Hematopoietic multipotent progenitor cell treated with erythropoietin and hydrocortisone succinate and interleukin-3 and kit ligand, for 6 days (in vitro differentiated cells): ENCODE measurements at regions not wholly inside any gene's neighbourhood (a gene's known extent, or its start where the extent isn't known, plus 50 kb on each side); places are given as distances from the start of the nearest gene placed in this dataset.

Experiments used
- DNase-seq: peaks from one replicate; pipeline ENCODE4 v3.0.0-alpha.2; 2015

DNA sequence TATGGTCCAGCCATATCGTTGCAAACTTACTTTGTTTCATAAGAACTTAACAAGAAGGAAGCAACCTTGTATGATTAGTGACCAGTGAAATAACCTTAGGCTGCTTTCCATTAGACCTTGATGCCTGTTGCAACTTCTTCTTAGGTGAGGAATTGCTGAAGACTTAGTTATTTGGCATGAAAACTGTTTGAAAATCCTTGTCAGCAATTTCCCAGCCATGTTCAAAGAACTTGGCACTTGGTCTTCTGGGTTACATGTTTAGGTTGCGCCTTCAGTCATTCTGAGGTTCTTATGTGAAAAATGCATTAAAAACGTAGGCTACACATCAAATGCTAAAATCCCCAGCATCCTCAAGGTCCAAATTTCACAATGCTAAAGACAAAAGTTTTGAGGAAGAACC lies 232.0 kb upstream of the CEP162 start:
- DNase-seq, result no peak

DNA sequence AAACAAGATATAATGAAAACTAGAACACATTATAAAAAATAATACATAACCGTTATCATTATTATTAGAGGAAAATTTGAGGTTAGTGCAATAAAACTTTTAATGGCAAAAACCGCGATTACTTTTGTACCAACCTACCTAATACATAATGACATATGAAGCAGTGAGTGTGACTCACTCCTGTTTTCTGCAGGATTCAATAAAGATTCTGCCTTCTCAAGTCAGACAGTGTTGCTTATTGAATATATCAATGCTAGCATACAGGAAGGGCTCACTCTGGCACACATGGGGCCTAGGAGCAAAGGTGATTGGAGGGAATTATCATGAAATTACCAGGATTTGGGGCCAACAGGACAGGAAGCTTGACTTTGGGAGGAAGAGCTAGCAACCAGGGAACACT lies 230.8 kb upstream of the CEP162 start:
- no peak for DNase-seq

DNA sequence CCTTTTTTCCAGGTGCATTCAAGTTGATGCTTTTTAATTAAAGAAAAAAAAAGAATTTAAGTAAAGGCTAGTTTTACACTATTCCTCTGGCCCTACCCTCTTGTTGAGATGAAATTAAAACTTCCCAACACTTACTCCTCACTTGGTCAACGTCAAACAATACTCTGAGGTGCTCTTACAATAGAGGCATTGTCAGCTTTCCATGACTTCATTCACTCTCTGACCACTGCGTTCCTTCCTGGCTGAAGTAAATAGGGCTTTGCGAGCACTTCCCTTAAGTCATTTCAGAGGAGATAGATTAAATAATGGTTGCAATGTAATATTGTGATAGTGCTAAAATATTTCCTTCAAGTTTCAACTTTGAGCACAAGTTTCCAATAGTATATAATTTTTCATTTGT lies 229.8 kb upstream of the CEP162 start:
- no peak for DNase-seq

DNA sequence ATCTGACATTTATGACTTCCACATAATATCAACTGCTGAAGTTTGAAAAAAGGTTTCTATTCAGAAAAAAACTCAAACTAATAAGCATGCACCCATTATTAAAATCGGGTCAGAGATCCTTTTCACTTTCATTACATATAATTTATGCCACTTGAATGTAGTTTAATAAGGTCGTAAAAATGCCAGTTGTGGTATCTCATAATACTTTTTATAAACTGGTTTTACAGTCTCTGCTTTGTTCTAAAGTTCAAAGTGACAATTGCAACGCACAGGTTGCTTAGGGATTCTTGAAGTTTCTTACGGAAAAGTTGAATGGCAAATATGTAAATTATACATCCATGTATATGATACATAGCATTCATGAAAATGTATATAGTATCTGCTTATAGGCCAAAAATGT lies 229.4 kb upstream of the CEP162 start:
- no peak for DNase-seq

DNA sequence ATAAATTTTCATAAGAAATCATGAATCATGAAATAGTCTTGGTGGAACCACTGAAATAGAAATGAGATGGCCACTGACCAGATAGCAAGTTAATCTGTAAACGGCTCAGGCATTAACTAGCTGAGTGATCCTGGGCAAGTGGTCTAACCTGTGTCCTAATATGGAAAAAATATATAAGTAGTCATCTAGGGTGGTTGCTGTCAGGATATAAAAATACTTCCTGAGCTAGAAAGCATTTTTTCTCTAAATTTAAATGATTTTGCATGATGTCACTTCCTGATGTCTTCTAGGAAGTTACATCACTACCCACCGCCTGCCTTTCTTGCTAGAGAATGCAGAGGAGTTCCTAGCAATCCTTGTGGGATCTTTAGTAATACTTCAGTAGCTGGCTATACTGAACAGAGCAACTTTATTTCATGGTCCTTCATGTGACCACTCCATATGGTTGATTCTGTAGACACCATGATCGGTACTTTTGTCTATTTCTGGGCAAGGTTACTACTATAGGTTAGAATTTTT lies 228.1 kb upstream of the CEP162 start:
- DNase-seq, result no peak

DNA sequence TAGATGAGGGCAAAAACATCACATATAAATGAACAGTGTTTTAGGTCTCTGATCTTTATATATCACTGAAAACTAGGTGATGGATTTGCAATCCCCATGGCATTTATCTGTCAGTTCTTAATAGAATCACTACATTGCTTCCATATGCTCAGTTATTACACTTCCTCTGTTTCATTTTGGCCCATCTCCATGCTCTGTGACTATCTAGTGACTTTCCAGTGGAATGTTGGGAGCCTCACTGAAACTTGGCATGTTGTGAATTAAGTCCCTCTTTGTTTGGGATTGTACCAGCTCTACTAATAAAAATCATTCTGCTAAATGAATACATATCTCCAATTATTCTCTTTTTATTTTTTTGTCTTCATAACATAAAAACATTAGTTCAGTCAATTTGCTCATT lies 226.1 kb upstream of the CEP162 start:
- DNase-seq, result no peak

DNA sequence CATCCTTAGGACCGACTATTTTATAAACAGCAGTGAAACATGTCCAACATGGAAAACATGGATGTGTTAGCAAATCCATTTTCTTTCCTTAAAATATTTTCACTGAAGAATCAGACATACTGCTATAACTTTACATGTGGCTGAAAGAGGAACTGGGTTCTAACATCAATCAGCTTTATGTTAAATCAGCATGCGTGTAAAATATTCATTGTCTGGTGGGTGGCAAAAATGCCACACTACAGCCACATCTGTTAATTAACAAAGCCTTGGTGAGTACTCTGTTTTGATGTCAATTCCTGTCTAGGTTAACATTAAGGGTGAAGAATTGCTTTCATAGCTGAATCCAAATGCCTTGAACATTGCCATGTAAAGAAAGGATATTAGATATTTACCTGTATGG lies 222.6 kb upstream of the CEP162 start:
- DNase-seq, result no peak

DNA sequence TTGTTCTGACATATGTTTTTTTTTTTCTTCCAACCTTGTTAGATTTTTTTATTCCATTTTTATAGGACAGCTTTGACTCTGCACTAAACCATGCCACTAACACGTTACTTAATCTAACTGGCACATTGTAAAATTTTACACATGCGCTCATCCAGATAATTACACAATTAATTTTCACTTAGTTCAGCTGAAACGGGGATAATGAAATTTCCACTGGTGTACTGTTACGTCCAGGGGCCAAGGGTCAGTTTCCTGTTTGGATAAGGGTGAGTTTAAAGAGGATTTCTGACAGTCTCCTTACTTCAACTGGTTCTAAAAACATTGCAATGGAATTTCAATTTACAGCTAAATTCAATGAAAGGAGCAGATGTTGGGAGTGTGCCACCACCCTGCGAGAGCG lies 221.8 kb upstream of the CEP162 start:
- no peak for DNase-seq

DNA sequence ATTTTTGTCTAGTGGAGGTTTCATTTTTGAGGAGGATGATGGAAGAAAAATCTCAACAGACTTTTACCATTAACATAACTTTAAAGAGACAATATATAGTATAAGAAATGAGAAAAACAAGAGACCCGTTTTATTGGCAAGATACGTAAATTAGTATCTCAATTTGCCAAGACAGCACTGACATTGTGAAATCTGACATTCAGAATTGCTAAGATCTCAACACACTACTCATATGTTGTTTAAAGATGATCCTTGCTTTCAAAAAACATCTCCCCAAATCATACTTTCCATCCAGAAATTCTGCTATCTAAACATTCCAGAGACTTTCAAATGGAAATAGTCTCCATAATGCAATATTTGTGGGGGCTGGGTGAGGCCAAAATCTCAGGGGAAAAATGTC lies 220.9 kb upstream of the CEP162 start:
- no peak for DNase-seq

DNA sequence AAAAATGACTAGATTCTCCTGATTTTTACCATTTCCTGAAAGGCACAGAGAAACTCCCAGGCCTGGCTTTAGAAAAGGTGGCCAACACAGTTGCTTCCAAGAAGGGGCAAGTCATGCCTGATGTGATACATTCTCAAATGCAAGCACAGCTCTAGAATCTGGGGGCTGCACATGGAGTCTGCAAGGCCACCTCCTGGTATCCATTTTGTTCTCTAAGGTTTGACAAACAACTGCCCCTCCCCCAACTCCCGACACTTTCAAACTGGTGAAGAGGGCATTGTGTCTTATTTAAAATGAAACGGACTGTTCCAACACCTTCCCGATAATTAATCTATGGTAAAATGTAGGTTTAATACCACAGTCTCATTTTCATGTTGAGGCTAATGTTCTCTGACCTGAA lies 220.2 kb upstream of the CEP162 start:
- no peak for DNase-seq

DNA sequence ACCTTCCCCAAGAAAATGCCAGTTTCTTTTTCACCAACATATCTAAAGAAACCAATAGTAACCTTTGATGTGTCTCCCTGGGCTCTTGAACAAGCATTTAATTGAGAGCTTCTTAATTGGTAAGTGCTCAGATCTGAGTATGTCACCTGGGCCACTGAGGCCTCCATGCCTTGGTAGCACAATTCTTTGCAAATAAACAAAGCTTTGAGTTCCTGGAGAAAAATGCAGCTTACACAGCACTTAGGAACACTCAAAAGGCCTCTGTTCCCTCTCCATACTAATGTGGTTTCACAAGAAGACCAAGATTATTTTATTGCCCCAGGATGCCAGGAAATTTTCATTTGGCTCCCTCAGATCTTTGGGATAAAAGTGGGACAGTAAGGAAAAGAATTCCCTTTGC lies 217.6 kb upstream of the CEP162 start:
- no peak for DNase-seq

DNA sequence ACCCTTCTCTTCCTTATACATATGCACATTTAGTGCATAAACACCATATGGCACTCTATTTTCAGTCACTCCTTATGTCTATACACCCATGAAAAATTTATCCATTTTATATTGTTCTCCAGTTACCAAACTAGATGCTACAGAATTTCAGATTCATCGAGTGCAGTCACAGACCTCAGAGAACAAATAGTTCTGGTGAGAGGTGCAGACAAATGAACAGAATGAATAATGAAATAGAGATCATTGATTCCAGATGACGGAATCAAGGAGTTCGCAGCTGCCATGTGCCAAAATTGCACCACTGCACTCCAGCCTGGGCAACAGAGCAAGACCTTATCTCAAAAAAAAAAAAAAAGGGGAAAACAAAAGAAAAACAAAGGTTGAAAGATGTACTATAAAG lies 214.8 kb upstream of the CEP162 start:
- no peak for DNase-seq

DNA sequence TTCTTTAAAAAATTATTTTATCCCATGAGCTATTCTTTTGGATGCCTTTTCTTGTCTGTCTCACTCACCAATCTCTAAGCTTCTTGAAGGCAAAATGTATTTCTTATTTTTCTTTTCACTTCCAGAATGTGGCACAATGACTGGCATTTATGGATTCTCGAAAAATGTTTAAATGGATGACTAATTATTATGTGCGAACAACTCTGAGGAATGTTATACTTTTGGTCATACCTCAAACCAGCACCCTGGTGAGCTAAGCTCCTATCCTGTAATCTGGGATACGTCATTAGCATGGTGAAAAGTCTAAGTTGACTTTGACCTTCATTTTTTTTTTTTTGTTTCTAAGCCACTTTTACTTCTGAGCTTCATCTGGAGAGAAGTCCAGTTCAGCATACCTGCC lies 214.0 kb upstream of the CEP162 start:
- DNase-seq, result no peak

DNA sequence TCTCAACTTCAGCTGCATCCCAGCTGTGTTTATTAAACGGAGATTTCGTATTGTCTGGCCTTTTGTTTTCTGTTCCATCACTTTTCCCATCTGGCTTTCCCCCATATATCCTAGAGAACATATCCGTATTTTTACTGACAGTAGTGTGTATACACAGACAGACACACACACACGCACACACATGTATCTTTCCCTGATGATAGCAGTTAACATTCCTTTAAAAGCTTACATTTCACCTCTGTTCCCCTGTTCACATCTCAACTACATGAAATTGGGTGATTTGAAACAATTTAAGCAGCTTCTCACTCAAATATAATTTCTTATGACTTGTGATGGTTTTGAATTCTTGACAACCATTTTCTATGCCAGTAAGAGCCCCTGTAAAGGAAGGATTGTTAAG lies 207.1 kb upstream of the CEP162 start:
- DNase-seq, result no peak

DNA sequence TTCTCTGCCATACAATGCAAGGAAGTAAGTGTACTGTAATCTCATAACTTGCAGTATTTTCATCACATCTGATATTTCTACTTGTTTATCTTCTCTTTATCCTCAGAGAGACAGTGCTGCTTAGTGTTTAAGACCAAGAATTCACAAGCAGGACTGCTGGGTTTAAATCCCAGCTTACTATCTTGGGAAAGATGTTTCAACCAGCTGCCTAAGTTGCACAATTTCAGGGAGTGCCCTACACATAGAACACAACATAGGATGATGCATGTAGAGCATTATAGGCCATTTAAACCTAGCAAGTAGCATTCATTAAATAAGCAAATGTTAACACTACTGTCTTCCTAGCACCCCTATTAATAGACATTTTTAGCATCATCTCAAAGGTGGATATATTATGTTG lies 205.2 kb upstream of the CEP162 start:
- DNase-seq, result no peak

DNA sequence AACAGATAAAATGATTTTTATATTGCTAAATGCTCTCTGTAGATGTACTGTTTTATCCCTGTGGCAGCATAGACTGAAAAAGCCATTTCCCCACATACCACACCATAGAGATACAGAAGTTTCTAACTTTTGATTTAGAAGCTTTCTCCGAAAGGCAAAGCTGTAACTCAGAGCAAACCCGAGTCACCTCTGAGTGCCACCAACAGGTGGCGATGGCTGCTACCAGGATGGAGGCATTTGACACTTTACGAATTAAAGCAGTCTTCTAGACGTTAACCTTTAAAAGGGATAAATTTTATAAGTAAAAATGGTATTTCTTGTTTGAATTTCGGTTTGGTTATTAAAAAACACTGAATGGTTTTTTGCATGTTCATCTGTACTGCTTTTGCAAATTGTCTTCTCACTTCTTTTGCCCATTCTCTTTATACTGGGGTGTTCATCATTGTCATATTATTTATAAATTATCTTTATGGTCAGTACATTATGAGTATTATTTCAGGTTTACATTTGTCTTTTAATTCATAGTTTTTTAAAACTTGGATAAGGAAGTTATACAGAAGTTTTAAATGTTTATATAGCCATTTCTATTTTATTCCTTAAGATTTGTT lies 201.0 kb upstream of the CEP162 start:
- DNase-seq, result peak; percentile 63

DNA sequence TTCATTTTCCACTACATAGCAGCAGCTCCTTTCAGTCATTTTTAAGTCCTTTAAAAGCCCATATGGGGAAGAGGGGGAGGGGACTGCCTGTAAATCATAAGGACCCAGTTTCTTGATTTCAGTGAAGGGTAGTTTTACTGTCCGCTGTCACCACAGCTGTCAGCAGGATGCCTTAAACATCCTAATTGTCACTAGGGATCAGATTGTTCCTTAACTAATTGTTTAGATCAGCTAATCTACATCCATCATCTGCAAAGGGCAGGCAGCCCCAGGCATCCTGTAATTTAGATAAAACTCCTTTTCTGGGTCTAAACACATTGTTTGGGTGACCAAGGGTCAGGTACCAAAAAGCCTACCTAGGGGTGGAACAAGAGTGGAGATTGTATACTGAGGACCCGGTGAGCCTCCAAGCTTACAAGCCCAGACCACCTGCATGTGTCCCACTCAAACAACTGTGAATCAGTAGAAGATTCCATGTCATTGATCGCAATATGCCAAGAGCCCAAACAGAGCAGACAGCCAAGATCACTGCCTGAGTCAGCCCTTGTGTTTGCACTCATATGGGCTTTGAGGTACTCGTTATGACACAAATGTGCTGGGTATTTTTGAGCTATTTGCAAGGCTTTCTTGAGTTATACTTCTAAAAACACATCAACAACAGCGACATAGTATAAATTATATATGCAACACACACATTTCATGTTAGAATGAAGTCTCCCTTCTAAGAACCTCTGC lies 198.7 kb upstream of the CEP162 start:
- no peak for DNase-seq

DNA sequence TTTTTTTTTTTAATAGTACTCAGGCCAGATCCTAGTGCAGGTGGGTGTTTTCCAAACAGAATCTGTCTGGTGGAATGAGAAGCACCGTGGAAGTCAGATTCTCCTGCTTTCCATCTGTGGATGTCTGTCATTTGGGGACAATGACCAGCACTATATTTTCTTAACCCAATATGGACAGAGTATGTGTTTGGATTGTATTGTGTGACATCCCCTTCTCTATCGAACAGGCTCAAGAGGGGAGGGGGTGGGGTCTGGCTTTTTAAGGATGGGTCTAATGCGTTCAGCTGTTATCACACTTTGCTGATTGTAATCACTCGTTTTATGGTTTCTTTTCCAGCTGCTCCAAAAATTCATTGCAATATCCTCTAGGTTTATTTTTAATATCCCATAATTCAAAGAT lies 197.5 kb upstream of the CEP162 start:
- no peak for DNase-seq

DNA sequence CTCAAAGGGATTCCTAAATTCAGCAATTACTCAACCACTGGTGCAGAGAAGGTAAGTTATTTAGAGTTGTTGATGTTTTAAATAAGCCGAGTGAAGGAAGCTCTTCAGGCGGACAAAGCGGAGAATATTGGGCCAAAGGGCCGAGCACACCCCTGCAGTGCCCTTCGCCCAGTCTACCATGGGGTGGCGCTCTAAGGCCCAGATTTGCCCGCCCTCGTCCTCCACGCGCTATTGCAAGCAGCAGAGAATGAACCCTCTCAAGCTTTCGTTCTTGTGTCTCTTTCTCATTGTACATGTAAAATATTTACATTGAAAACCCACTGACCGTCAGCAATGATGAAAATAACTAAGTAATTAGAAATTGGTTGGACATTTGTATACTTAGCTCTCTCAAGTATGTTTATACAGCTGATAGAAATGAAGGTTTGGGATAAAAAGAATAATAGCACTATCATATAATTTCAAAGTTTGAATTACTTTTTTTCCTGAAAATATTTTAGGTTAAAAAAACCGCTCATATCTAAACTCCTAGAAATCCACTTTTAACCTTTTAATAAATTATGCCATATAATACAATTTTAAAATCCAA lies 195.0 kb upstream of the CEP162 start:
- peak; percentile 48 for DNase-seq

DNA sequence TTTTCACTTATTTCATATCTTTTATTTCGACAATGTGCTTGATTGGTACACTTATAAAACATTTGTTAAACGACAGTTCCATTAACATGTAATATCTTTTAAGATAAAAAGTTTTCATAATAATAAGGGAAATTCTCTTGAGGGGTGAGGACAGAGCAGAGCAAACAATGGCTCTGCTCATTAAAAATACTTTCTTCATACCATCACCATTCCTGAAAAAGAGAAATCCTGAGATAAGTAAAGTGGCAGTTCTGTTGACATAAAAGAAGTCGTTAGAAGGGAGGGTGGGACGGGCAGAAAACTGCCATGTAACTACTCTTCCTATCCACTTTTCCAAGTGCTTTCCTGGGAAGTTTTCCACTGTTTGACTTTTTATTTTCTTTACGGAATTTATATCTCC lies 193.6 kb upstream of the CEP162 start:
- no peak for DNase-seq

DNA sequence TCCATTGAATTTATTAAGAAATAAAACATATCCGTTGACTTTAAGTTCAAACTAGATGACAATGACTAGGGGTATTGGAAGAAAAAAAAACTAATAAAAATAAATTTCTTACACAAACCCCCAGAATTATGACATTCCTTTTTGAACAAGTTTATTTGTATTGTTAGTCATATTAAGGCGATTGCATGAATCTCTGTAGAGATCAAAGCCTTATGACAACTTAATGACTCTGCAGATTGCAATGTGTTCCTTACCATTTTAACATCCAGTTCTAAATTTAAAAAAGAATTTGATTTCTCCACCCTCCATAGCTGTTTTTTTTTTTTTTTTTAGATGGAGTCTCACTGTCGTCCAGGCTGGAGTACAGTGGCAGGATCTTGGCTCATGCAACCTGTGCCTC lies 189.8 kb upstream of the CEP162 start:
- DNase-seq, result no peak

DNA sequence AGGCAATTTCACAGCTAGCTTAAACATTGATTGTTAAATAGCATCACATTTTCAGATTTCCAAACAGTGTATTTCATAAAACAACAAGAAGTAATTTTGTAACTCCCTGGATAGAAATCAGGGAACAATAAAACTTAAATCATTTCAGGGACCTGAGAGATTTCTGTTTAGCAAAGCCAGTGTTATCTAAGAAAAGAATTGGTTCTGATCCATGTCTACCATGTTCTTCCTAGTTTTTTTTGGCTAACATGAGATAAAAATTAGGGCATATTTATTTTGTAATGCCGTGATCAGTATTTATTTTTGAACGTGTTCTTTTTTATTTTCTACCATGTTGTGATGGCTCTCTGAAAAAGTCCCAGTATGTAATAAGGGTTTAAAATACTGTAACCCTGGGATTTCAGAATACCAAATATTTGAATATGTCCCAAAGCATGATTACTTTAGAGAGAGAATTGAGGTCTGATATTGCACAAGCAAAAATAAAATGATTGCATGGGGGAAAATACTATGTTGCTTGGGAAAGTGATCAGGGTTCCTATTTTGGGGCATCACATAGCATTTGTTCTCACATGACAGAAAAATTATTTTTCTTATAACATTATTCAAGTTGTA lies 188.7 kb upstream of the CEP162 start:
- DNase-seq, result no peak

DNA sequence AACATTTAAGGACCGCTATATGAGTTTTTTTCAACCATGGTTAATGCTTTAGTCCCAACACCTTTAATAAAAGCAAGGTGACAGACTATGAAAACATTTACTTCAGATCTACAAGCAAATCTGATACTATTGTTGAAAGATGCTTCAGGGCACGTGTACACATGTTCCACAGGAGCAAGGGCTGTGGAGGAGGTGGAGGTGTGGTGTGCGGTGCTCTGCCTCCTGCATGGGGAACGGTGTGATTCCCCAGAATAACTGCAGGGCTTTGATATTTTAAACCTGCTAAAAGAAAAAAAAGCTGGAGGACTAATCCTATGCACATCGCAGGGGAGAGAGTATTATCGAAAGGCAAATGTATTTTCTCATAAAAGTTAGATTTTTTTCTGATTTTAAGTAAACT lies 188.1 kb upstream of the CEP162 start:
- DNase-seq, result no peak

DNA sequence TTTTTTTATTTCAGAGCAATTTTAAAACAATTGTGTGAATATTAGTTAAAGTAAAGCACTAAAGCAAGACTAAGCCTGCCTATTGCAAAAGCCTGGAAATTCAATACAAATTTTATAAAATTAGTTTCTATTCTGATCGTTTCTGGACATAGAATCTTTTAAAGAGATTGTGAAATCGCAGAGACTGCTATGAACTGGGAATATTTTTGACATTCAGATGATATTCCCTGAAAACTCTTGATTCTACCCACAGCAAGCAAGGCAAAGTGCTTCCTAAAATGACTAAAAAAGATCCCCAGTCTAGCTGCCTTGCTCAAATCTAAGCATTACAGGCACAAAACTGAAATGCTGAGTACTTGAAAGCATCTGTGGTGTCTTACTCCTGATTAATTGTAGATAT lies 187.6 kb upstream of the CEP162 start:
- DNase-seq, result no peak
